ELF-1 (cell line): ENCODE measurements at regions not wholly inside any gene's neighbourhood (a gene's known extent, or its start where the extent isn't known, plus 50 kb on each side); places are given as distances from the start of the nearest gene placed in this dataset.
"Not testable (repeated sequence)": the region's sequence is repeated elsewhere in the genome, so short reads cannot be mapped to it uniquely, and the experiment has no call there.

Experiments used
- DNase-seq: peaks from one replicate; pipeline ENCODE4 v3.0.0-alpha.2; 2016; ENCODE audit warnings: low read depth, low spot score

DNA sequence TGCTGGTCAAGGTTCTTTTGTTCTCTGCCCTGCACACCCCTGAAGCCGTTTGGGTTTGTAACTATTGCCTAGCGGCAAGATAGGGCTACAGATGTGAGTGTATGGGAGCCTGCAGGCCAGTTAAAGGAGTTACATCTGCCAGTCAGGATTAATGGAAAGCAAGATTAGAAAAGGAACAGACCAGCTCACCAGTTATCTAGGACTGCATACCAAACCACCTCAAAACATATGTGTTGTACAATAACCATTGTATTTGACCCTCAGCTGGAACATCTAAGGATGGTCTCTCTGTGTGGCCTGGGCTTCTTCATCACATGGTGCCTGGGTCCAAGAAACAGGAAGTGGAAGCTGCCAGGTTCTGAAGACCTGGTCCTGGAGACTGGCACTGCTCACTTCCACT lies 52.5 kb upstream of the FBXO28 start:
- DNase-seq: no peak

- no peak for DNase-seq
Measured at GRCh38 chr1:224059897-224060427, 53.9 kb upstream of the FBXO28 start.

GRCh38 chr1:224058303-224058702 lies 55.6 kb upstream of the FBXO28 start:
- DNase-seq: no peak

DNA sequence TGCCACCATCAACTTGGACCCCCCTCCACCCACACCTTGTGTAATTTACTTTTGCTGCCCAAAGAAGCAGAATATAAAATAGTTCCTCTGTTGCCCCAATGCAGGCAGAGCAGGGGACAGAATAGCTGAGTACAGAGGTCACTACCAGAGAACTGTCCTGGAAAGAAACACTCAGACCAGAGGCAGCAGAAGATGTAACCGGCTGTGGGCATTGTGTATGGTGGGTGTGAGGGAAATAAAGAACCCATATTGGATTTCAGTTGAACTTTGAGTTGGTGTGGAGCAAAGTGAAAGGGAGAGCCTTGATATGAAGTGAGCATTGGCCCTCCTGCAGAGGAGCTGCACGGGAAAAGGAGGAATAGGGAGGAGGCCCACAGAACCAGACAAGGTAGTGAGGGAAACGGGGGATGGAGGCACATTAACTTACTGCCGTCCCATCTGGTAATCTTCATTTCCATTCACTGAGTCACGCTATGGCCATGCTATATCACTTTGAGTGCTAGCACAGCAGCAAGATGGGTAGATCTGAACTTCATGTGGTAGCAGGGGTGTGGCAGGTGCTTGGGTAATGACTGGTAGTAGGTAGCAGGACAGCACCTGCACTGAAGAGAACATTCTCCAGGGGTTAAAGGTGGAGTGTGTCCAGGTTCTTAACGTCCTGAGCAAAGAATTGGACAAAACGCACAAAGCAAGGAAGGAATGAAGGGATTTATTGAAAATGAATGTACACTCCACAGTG lies 56.3 kb upstream of the FBXO28 start:
- DNase-seq: no peak

DNA sequence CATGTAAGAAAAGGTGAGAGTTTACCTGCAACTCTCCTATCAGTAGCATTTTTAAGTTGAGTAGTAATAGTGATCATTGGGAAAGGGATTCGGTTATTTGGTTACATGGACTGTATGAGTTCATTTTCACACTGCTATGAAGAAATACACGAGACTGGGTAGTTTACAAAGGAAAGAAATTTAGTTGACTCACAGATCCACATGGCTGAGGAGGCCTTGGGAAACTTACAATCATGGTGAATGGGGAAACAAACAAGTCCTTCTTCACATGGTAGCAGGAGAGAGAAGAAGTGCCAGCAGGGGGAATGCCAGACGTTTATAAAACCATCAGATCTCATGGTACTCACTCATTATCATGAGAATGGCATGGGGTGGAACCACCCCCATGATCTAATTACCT lies 59.3 kb upstream of the FBXO28 start:
- DNase-seq: no peak

DNA sequence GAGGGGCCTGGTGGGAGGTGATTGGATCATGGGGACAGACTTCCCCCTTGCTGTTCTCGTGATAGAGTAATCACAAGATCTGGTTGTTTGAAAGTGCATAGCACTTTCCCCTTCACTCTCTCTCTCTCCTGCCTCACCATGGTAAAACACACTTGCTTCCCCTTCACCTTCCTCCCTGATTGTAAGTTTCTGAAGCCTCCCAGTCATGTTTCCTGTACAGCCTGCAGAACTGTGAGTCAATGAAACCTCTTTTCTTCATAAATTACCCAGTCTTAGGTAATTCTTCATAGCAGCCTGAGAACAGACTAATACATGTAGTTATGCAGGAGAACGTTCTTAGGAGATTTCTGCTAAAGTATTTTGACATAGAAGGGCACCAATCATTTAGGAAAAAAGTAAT lies 59.9 kb upstream of the FBXO28 start:
- no peak for DNase-seq

DNA sequence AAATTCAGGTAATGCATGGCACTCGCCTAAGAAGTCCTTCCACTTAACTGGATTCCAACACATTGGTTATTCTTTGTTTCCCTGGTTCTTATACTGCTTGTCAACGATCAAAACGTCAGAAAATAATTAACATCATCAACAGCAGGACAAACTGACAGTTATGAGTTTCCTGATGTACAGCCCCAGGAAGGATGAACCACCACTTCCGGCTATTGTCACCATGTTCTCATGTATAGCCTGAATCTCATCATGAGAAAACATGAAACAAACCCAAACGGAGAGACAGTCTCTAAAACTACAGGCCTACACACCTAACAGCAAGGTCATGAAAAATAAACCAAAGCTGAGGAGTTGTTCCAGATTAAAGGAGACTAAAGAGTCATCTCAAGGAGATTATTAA lies 60.5 kb upstream of the FBXO28 start:
- DNase-seq: no peak

DNA sequence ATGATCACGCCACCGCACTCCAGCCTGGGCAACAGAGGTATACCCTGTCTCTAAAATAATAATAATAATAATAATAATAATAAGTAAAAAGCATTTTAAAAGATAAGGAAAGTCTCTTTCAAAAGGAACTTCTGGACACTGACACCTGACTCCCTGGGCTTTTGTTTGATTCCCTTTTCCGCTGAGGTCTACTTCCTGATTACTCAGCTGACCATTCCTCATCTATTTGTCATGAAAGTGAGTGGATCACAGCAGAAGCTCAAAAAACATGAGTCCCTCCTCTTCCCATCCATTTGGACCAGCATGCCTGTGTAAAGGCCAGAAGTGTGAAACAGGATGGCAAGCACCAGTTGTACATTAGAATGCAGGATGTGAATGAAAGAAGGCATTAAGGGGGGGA lies 61.1 kb upstream of the FBXO28 start:
- DNase-seq: no peak

- DNase-seq: not testable (repeated sequence)
Measured at GRCh38 chr1:224051782-224052181, 62.1 kb upstream of the FBXO28 start.

DNA sequence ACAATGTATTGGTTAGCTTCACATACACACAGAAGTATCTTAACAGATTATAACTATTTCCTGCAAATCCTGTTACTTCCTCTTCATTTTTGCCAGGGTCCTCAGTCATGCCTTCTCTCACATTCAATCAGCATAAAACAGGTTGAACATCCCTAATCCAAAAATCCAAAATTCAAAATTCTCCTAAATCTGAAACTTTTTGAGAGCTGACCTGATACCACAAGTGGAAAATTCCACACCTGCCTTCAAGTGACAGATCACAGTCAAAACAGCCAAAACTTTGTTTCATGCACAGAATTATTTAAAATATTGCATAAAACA lies 62.9 kb upstream of the FBXO28 start:
- no peak for DNase-seq

GRCh38 chr1:224047538-224047937 lies 66.4 kb upstream of the FBXO28 start:
- DNase-seq: no peak

- DNase-seq: no peak
Measured at GRCh38 chr1:224045556-224045955, 68.4 kb upstream of the FBXO28 start.

- DNase-seq: no peak
Measured at GRCh38 chr1:224044420-224044819, 69.5 kb upstream of the FBXO28 start.

DNA sequence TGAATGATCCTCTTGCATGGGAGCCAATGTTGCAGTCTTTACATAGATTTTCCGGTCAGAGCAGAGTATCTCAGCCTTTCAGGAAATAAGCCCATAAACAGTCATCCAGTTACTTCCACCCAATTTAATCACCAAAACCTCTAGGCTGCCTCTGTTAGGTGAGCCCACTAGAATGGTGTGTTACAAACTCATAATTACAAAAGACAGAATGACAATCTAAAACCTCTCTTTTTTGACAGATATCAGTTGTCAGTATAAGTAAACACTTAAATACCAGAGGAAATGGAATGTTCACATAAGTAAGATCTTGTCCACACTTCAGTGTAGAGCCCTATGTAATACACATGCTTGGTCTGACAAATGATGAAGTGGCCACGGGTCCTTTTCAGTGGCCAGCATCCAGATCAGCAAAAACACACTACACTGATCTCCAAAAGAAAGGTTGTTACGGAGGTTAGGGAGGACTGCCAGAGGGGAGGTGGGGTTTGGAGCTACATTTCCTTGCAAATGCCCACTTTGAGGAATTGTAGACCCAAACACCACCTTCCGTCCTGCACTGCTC lies 71.3 kb upstream of the FBXO28 start:
- DNase-seq: no peak

DNA sequence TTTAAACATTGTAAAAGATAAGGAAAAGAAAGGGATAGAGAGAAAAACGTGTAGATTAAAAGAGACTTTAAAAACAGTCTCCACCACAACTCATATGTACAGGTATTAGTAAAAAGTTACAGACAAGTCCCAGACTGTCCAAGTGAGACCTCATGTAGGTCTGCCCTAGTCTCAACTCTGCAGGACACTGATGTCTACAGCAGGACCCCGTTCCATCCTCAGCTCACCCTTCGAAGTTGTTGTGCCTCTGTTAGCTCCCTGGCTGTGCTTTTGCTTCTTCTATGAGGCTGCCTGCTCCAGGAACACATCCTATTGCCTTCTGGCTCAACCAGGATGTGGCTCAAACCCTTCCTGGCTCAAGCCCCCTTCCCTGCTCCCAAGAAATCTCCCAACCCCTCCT lies 72.9 kb upstream of the FBXO28 start:
- no peak for DNase-seq

DNA sequence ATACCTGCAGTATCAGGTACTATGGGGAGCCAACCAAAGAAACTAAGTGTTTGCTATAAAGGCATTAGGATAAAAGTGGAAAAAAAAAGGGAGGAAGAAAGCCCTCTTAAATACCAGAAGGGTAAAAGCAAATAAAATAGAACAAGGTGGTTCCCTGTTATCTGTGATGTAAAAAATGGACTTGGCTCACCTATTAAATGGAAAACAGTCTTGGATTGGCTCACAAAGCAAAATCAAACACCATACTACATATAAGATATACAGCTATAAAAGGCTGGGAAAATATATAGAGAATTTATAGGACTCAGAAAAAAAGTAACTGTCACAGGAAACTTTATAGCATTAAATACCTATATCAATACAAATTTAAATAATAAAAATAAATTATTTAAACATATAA lies 73.5 kb upstream of the FBXO28 start:
- not testable (repeated sequence) for DNase-seq

- not testable (repeated sequence) for DNase-seq
Measured at GRCh38 chr1:224040006-224040405, 73.9 kb upstream of the FBXO28 start.

GRCh38 chr1:224038832-224039231 lies 75.1 kb upstream of the FBXO28 start:
- not testable (repeated sequence) for DNase-seq

DNA sequence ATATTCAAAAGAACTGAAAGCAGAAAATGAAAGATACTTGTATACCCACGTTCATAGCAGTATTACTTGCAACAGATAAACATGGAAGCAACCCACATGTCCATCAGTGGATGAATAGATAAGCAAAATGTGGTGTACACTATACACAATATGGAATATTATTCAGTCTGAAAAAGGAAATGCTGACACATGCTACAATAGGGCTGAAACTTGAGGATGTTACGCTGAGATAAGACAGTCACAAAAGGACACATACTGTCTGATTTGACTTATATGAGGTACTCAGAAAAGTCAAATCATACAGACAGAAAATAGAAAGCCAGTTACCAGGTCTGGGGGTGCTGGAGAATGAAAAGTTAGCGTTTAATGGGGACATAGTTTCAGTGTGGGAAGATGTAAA lies 76.5 kb upstream of the FBXO28 start:
- DNase-seq: not testable (repeated sequence)

- DNase-seq: not testable (repeated sequence)
Measured at GRCh38 chr1:224032608-224033276, 81.2 kb upstream of the FBXO28 start.

DNA sequence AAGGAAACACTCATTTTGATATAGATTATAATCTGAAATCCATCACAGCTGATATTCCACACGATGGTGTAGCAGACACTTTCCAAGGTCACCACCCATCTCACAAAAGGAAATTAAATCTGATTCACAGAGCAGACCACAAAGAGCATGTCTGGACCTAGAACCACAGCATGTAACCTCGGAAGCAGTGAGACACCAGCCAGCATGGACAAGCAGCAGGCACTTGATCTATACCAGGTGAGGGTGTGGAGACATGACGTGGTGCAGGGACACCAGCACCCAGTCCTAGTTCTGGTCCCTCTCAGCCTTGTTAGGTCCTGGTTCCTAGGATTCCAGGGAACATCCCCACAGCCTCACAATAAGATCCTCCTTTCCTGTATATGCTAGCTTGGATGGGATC lies 81.9 kb upstream of the FBXO28 start:
- DNase-seq: not testable (repeated sequence)

DNA sequence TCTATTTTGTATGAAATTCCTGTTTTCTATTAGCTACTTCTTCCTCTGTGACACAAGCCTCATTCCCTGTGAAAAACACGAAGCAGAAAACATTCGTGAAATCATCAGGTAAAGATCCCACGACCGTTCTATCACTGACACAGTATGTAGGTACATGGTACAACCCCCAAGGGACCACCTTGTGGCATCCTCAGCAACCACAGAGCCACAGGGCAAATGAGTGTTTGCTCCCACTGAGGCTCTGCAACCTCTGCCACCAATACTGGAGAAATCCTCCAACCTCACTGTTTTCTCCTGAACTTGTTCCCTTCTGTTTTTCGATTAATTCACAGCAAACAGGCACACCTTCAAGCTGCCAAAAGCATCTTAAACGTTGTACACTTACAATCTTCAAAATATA lies 83.7 kb upstream of the FBXO28 start:
- not testable (repeated sequence) for DNase-seq
